SK-N-MC (cell line): ENCODE measurements at regions not wholly inside any gene's neighbourhood (a gene's known extent, or its start where the extent isn't known, plus 50 kb on each side); places are given as distances from the start of the nearest gene placed in this dataset.

Experiments used
- DNase-seq: peaks from one replicate; pipeline ENCODE4 v3.0.0-alpha.2; 2011; ENCODE audit warnings: low read depth, low spot score
- H3K27ac ChIP-seq: fragments of 200-600 bp; sonication (generic); 2 replicates; pipeline ENCODE4 v1.5.1; 2016; ENCODE audit warnings: mixed run types
- H3K36me3 ChIP-seq: fragments of 200-600 bp; sonication (generic); 2 replicates; pipeline ENCODE4 v1.6.1; 2017; ENCODE audit warnings: antibody characterized with exemption, low read length, mixed read lengths; ENCODE audit not compliant: insufficient read depth
- H3K4me3 ChIP-seq: fragments of 200-600 bp; sonication (generic); 2 replicates; pipeline ENCODE4 v1.5.1; 2016
- H3K9ac ChIP-seq: fragments of 200-600 bp; sonication (generic); 2 replicates; pipeline ENCODE4 v1.8.0; 2017; ENCODE audit warnings: mixed run types, mixed read lengths; ENCODE audit not compliant: insufficient read length
- H3K9me3 ChIP-seq: fragments of 200-600 bp; sonication (generic); 2 replicates; pipeline ENCODE4 v1.6.1; 2017; ENCODE audit warnings: low read depth, mild to moderate bottlenecking, antibody characterized with exemption, low read length, moderate library complexity, mixed read lengths
- EZH2 ChIP-seq: fragments of 200-600 bp; sonication (generic); IDR thresholded peaks from one replicate; pipeline ENCODE4 v1.6.1; 2017; ENCODE audit warnings: antibody characterized with exemption
- FOXP2 ChIP-seq: optimal IDR thresholded peaks from 2 replicates; pipeline ENCODE3; 2011; ENCODE audit warnings: mild to moderate bottlenecking, moderate library complexity; ENCODE audit not compliant: insufficient read depth; ENCODE audit errors: extremely low read length, control extremely low read depth
- POLR2AphosphoS5 ChIP-seq: IDR thresholded peaks from 2 replicates; pipeline ENCODE4 v1.6.1; 2012; ENCODE audit warnings: mild to moderate bottlenecking, low read depth, low read length, borderline replicate concordance

GRCh38 chr1:228848406-228848805 is 113.1 kb downstream of the RHOU start:
- H3K4me3 ChIP-seq = no peak overlapping the region
- DNase-seq = no peak
- TF ChIP-seq FOXP2 (no peak), POLR2AphosphoS5 (no peak), EZH2 (no peak)

GRCh38 chr1:228849011-228849541 is 113.8 kb downstream of the RHOU start:
- TF ChIP-seq FOXP2 (no peak), EZH2 (no peak), POLR2AphosphoS5 (no peak)
- H3K27ac ChIP-seq = no peak overlapping the region
- H3K36me3 ChIP-seq = no peaks in the 10 kb centered on the region
- no peak overlapping the region for H3K9ac ChIP-seq
- no peaks in the 10 kb centered on the region for H3K9me3 ChIP-seq
- H3K4me3 ChIP-seq = no peak overlapping the region
- DNase-seq = no peak

More at GRCh38 chr1:228848406-228848805, 113.1 kb downstream of the RHOU start:
- Histone ChIP-seq H3K27ac (no peak overlapping the region), H3K9me3 (no peaks in the 10 kb centered on the region), H3K9ac (no peak overlapping the region), H3K36me3 (no peaks in the 10 kb centered on the region)

GRCh38 chr1:228850141-228851100 is 115.1 kb downstream of the RHOU start:
- DNase-seq = no peak
- Histone ChIP-seq H3K27ac (no peak overlapping the region), H3K9ac (no peak overlapping the region), H3K9me3 (no peaks in the 10 kb centered on the region), H3K4me3 (no peak overlapping the region), H3K36me3 (no peaks in the 10 kb centered on the region)
- no peak for TF ChIP-seq POLR2AphosphoS5
- no peak for TF ChIP-seq EZH2
- TF ChIP-seq FOXP2 = no peak

- Histone ChIP-seq H3K9ac (no peak overlapping the region), H3K9me3 (no peaks in the 10 kb centered on the region), H3K27ac (no peak overlapping the region), H3K36me3 (no peaks in the 10 kb centered on the region), H3K4me3 (no peak overlapping the region)
- no peak for DNase-seq
- no peak for TF ChIP-seq POLR2AphosphoS5
Observed at GRCh38 chr1:228851193-228851592, 115.9 kb downstream of the RHOU start.

- Histone ChIP-seq H3K27ac (no peak overlapping the region), H3K36me3 (no peaks in the 10 kb centered on the region), H3K4me3 (no peak overlapping the region), H3K9ac (no peak overlapping the region), H3K9me3 (no peaks in the 10 kb centered on the region)
- DNase-seq = peak; percentile 22
- TF ChIP-seq POLR2AphosphoS5 = no peak
- no peak for TF ChIP-seq EZH2
- no peak for TF ChIP-seq FOXP2
Observed at GRCh38 chr1:228851618-228852017, 116.3 kb downstream of the RHOU start.

GRCh38 chr1:228852024-228852423 is 116.7 kb downstream of the RHOU start:
- Histone ChIP-seq H3K27ac (no peak overlapping the region), H3K36me3 (no peaks in the 10 kb centered on the region), H3K9me3 (no peaks in the 10 kb centered on the region), H3K4me3 (no peak overlapping the region), H3K9ac (no peak overlapping the region)
- DNase-seq = no peak
- no peak for TF ChIP-seq FOXP2
- TF ChIP-seq POLR2AphosphoS5 = no peak
- TF ChIP-seq EZH2 = no peak

GRCh38 chr1:228852511-228853088 is 117.3 kb downstream of the RHOU start:
- Histone ChIP-seq H3K27ac (no peak overlapping the region), H3K4me3 (no peak overlapping the region), H3K36me3 (no peaks in the 10 kb centered on the region), H3K9me3 (no peaks in the 10 kb centered on the region), H3K9ac (no peak overlapping the region)
- no peak for DNase-seq
- TF ChIP-seq FOXP2 (no peak), POLR2AphosphoS5 (no peak), EZH2 (no peak)

GRCh38 chr1:228853191-228853590 is 117.9 kb downstream of the RHOU start:
- Histone ChIP-seq H3K27ac (no peak overlapping the region), H3K9me3 (no peaks in the 10 kb centered on the region), H3K36me3 (no peaks in the 10 kb centered on the region), H3K9ac (no peak overlapping the region), H3K4me3 (no peak overlapping the region)
- DNase-seq = no peak
- TF ChIP-seq EZH2 (no peak), FOXP2 (no peak), POLR2AphosphoS5 (no peak)

GRCh38 chr1:228853637-228854036 is 118.4 kb downstream of the RHOU start:
- Histone ChIP-seq H3K4me3 (no peak overlapping the region), H3K27ac (no peak overlapping the region), H3K9me3 (no peaks in the 10 kb centered on the region), H3K9ac (no peak overlapping the region), H3K36me3 (no peaks in the 10 kb centered on the region)
- no peak for TF ChIP-seq FOXP2
- TF ChIP-seq EZH2 = no peak
- no peak for TF ChIP-seq POLR2AphosphoS5
- no peak for DNase-seq
